ENCODE measurements at regions not wholly inside any gene's neighbourhood (a gene's known extent, or its start where the extent isn't known, plus 50 kb on each side); places are given as distances from the start of the nearest gene placed in this dataset.

GRCh38 chrX:95612350-95612749, 1072.3 kb upstream of the DIAPH2 start:
- Mint-ChIP-seq H3K9me3 (peaks cover 5% of the 10 kb centered on the region), H3K4me1 (no peaks in the 10 kb centered on the region), H3K27me3 (ENCODE audit: low read depth) (no peaks in the 10 kb centered on the region), H3K27ac (no peak overlapping the region), H3K4me3 (no peak overlapping the region), H3K36me3 (ENCODE audit: low read depth) (no peaks in the 10 kb centered on the region)
- no peak for TF ChIP-seq CTCF (IDR thresholded peaks at IDR 0.05; ENCODE audit: unreplicated experiment in 3 of 3)

- no peaks in the 10 kb centered on the region for H3K4me1 Mint-ChIP-seq
- peaks cover under 1% of the 10 kb centered on the region for H3K9me3 Mint-ChIP-seq
- no peak overlapping the region for H3K27ac Mint-ChIP-seq
- H3K27me3 Mint-ChIP-seq (ENCODE audit: low read depth): no peaks in the 10 kb centered on the region
- TF ChIP-seq CTCF (IDR thresholded peaks at IDR 0.05; ENCODE audit: unreplicated experiment in 3 of 3): no peak
- no peaks in the 10 kb centered on the region for H3K36me3 Mint-ChIP-seq (ENCODE audit: low read depth)
- no peak overlapping the region for H3K4me3 Mint-ChIP-seq
Observed at GRCh38 chrX:95622200-95622599, 1062.4 kb upstream of the DIAPH2 start.

- Mint-ChIP-seq H3K9me3 (peaks cover 16% of the 10 kb centered on the region), H3K36me3 (ENCODE audit: low read depth) (no peaks in the 10 kb centered on the region), H3K27me3 (ENCODE audit: low read depth) (no peaks in the 10 kb centered on the region), H3K4me1 (no peaks in the 10 kb centered on the region), H3K4me3 (no peak overlapping the region), H3K27ac (no peak overlapping the region)
- TF ChIP-seq CTCF (IDR thresholded peaks at IDR 0.05; ENCODE audit: unreplicated experiment in 3 of 3): no peak
Observed at GRCh38 chrX:95626748-95627147, 1057.9 kb upstream of the DIAPH2 start.

GRCh38 chrX:95628796-95629195, 1055.8 kb upstream of the DIAPH2 start:
- peaks cover 26% of the 10 kb centered on the region for H3K9me3 Mint-ChIP-seq
- H3K4me1 Mint-ChIP-seq: no peaks in the 10 kb centered on the region
- no peak for TF ChIP-seq CTCF (IDR thresholded peaks at IDR 0.05; ENCODE audit: unreplicated experiment in 3 of 3)
- no peak overlapping the region for H3K27ac Mint-ChIP-seq
- no peak overlapping the region for H3K4me3 Mint-ChIP-seq
- H3K27me3 Mint-ChIP-seq (ENCODE audit: low read depth): no peaks in the 10 kb centered on the region
- no peaks in the 10 kb centered on the region for H3K36me3 Mint-ChIP-seq (ENCODE audit: low read depth)

GRCh38 chrX:95629737-95630136, 1054.9 kb upstream of the DIAPH2 start:
- H3K27ac Mint-ChIP-seq: no peak overlapping the region
- no peak overlapping the region for H3K4me3 Mint-ChIP-seq
- H3K9me3 Mint-ChIP-seq: peaks cover 28% of the 10 kb centered on the region
- no peak for TF ChIP-seq CTCF (IDR thresholded peaks at IDR 0.05; ENCODE audit: unreplicated experiment in 3 of 3)
- H3K4me1 Mint-ChIP-seq: no peaks in the 10 kb centered on the region
- H3K36me3 Mint-ChIP-seq (ENCODE audit: low read depth): no peaks in the 10 kb centered on the region
- H3K27me3 Mint-ChIP-seq (ENCODE audit: low read depth): no peaks in the 10 kb centered on the region

GRCh38 chrX:95640226-95640625, 1044.4 kb upstream of the DIAPH2 start:
- H3K4me1 Mint-ChIP-seq: peaks cover 21% of the 10 kb centered on the region
- no peak for TF ChIP-seq CTCF (IDR thresholded peaks at IDR 0.05; ENCODE audit: unreplicated experiment in 3 of 3)
- no peak overlapping the region for H3K4me3 Mint-ChIP-seq
- no peak overlapping the region for H3K27ac Mint-ChIP-seq
- peaks cover 21% of the 10 kb centered on the region for H3K9me3 Mint-ChIP-seq
- no peaks in the 10 kb centered on the region for H3K36me3 Mint-ChIP-seq (ENCODE audit: low read depth)
- no peaks in the 10 kb centered on the region for H3K27me3 Mint-ChIP-seq (ENCODE audit: low read depth)

Data from nephron (organoid).